ENCODE measurements at regions not wholly inside any gene's neighbourhood (a gene's known extent, or its start where the extent isn't known, plus 50 kb on each side); places are given as distances from the start of the nearest gene placed in this dataset.

- TF ChIP-seq CTCF (IDR thresholded peaks at IDR 0.05; ENCODE audit: low read depth, low read length) (no peak), EZH2phosphoT487 (IDR thresholded peaks at IDR 0.05; ENCODE audit: low read depth) (no peak)
Measured at GRCh38 chr18:78699499-78699898, 280.1 kb upstream of the SALL3 start.
